ENCODE measurements at regions not wholly inside any gene's neighbourhood (a gene's known extent, or its start where the extent isn't known, plus 50 kb on each side); places are given as distances from the start of the nearest gene placed in this dataset.

DNA sequence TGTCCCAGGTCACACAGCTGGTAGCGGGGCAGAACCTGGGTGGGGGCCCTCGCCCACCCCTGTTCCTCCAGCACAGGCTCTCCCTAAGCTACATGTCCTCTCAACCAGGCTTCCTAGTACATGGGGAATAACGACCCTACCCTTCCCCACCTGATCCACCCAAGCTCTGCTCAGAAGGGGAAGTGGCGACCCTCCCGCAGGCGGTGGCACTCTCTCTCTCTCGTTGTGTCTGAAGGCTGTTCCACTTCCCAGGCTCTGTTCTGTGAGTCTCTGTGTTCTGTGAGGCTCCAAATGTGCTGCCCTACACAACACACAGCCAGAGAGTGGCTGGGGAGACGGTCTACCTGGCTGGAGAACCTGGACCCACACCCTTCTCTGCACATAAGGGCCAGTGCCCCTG lies 135.8 kb downstream of the COPS8 start:
- no peak for TF ChIP-seq CTCF (IDR thresholded peaks at IDR 0.05; ENCODE audit: insufficient read depth, low read length)
- TF ChIP-seq POLR2AphosphoS5 (IDR thresholded peaks at IDR 0.05; ENCODE audit: low read depth) = no peak
- TF ChIP-seq GABPA (IDR thresholded peaks at IDR 0.05; ENCODE audit: low read depth) = no peak
- no peak for TF ChIP-seq REST (IDR thresholded peaks at IDR 0.05; ENCODE audit: insufficient replicate concordance, low read depth)
